Lung (tissue), 11 donors: ENCODE measurements at regions not wholly inside any gene's neighbourhood (a gene's known extent, or its start where the extent isn't known, plus 50 kb on each side); places are given as distances from the start of the nearest gene placed in this dataset.

ENCODE experiments used
- ATAC-seq: fragments of 200-7000 bp; cut with Tn5 transposase; one replicate; pipeline ENCODE4 v1.9.1; 2020; ENCODE audit warnings: moderate number of reproducible peaks; ENCODE audit not compliant: insufficient read depth, low FRiP score
- DNase-seq, 3 donors: peaks; one replicate each; pipeline ENCODE4 v3.0.0-alpha.2; 2013 to 2017
- H3K27ac ChIP-seq, 2 donors: one replicate each; pipeline ENCODE4 v1.5.1; 2013; ENCODE audit warnings: mild to moderate bottlenecking in 2 of 2, moderate library complexity in 2 of 2, control low read depth in 1 of 2, inconsistent platforms in 1 of 2, low read depth in 1 of 2, low read length in 1 of 2
- H3K27me3 ChIP-seq, 3 donors: one replicate each; pipeline ENCODE4 v1.5.1; 2013; ENCODE audit warnings: low read length in 2 of 3; ENCODE audit not compliant: control insufficient read depth in 3 of 3, insufficient read depth in 3 of 3
- H3K36me3 ChIP-seq, 4 donors: one replicate each; pipeline ENCODE4 v1.5.1; 2013; ENCODE audit warnings: low read length in 4 of 4, mild to moderate bottlenecking in 1 of 4, moderate library complexity in 1 of 4; ENCODE audit not compliant: control insufficient read depth in 4 of 4, insufficient read depth in 4 of 4
- H3K4me1 ChIP-seq, 5 donors: one replicate each; pipeline ENCODE4 v1.5.1; 2013; ENCODE audit warnings: low read length in 5 of 5, mild to moderate bottlenecking in 2 of 5, moderate library complexity in 1 of 5; ENCODE audit not compliant: control insufficient read depth in 5 of 5, insufficient read depth in 5 of 5
- H3K4me3 ChIP-seq: one replicate; pipeline ENCODE4 v1.5.1; 2013; ENCODE audit warnings: mild to moderate bottlenecking, control low read depth, moderate library complexity
- H3K9ac ChIP-seq, 2 donors: one replicate each; pipeline ENCODE4 v1.5.1; 2013; ENCODE audit warnings: low read length in 2 of 2, control low read depth in 1 of 2; ENCODE audit not compliant: insufficient read depth in 1 of 2
- H3K9me3 ChIP-seq, 4 donors: one replicate each; pipeline ENCODE4 v1.5.1; 2013; ENCODE audit warnings: low read length in 3 of 4, mild to moderate bottlenecking in 1 of 4, moderate library complexity in 1 of 4; ENCODE audit not compliant: control insufficient read depth in 4 of 4, insufficient read depth in 3 of 4
- WGBS, 2 donors: extraction: QIAGEN DNeasy Blood & Tissue Kit; methylation state at CpG; one replicate each; pipeline ENCODE4 v1.1.7; 2013; 5-methylcytosine and 5-hydroxymethylcytosine counted together
- TF ChIP-seq, protein P1 (sequence below): IDR thresholded peaks from 2 replicates; pipeline ENCODE4 v1.5.1; 2012; ENCODE audit warnings: mild to moderate bottlenecking; ENCODE audit errors: control extremely low read depth, extremely low read depth
- donor health status: control.
- donor health status: control.
- donor health status: Bipolar disorder and iron deficiency.
- donor health status: healthy.
- donor health status: DM: yes; HTN: yes; CAD: no.

DNA sequence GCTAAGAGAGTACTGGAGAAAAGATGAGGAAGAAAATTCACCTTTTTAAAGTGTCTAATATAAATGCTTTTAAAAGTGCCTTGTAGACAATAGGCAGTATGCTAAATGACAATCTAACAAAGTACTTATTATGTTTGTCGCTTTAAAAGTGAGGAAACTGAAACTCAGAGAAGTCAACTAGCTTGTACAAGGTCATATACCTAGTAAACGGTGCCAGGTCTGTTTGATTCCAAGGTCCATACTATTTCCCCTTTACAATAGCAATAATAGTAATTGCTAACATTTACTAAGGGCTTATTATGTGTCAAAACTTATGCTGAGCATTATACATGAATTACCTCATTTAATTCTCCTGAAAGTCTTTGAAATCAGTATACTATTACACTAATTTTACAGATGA is 328.6 kb upstream of the SLC24A2 start:
- H3K27ac ChIP-seq, result no peak overlapping the region
- H3K36me3 ChIP-seq, result no peaks in the 10 kb centered on the region
- DNase-seq, result no peak
- H3K4me1 ChIP-seq, result no peaks in the 10 kb centered on the region
- TF ChIP-seq, protein P1, sequence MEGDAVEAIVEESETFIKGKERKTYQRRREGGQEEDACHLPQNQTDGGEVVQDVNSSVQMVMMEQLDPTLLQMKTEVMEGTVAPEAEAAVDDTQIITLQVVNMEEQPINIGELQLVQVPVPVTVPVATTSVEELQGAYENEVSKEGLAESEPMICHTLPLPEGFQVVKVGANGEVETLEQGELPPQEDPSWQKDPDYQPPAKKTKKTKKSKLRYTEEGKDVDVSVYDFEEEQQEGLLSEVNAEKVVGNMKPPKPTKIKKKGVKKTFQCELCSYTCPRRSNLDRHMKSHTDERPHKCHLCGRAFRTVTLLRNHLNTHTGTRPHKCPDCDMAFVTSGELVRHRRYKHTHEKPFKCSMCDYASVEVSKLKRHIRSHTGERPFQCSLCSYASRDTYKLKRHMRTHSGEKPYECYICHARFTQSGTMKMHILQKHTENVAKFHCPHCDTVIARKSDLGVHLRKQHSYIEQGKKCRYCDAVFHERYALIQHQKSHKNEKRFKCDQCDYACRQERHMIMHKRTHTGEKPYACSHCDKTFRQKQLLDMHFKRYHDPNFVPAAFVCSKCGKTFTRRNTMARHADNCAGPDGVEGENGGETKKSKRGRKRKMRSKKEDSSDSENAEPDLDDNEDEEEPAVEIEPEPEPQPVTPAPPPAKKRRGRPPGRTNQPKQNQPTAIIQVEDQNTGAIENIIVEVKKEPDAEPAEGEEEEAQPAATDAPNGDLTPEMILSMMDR, result no peak
- ATAC-seq, result no peak
- H3K27me3 ChIP-seq, result no peaks in the 10 kb centered on the region
- H3K9me3 ChIP-seq, result peaks cover 0 to 6% (median under 1%) of the 10 kb centered on the region in 4 donors
- no peak overlapping the region for H3K4me3 ChIP-seq
- no peak overlapping the region for H3K9ac ChIP-seq
- whole genome bisulfite sequencing, 2 donors, result 52 to 71% methylated on average over 2 of the region's 2 CpGs

DNA sequence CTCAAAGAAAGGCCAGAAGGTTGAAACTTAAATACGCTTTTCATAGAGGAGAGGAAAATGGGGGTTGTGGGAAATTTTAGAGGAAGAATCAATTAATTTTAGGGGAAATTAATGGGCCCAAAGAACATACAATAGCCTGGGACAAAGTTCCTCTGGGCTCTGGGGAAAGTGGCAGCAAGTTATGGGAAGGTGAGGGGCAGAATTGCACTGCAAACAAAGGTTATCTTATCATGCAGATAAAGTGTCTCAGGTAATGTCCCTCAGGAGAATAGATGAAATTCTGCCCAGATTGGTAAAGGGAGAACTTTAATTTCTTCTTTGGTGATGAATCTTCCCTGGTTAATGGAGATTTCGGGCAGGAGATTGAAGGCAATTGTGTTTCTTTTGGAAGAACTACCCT is 326.1 kb upstream of the SLC24A2 start:
- WGBS, 2 donors, result 91 to 93% methylated on average over 2 of the region's 2 CpGs
- Histone ChIP-seq H3K27ac (no peak overlapping the region), H3K4me3 (no peak overlapping the region), H3K36me3 (no peaks in the 10 kb centered on the region), H3K4me1 (no peaks in the 10 kb centered on the region), H3K27me3 (no peaks in the 10 kb centered on the region), H3K9ac (no peak overlapping the region), H3K9me3 (peaks cover 0 to 6% (median under 1%) of the 10 kb centered on the region in 4 donors)
- ATAC-seq (no peak), DNase-seq (no peak)
- TF ChIP-seq, protein P1, result no peak

DNA sequence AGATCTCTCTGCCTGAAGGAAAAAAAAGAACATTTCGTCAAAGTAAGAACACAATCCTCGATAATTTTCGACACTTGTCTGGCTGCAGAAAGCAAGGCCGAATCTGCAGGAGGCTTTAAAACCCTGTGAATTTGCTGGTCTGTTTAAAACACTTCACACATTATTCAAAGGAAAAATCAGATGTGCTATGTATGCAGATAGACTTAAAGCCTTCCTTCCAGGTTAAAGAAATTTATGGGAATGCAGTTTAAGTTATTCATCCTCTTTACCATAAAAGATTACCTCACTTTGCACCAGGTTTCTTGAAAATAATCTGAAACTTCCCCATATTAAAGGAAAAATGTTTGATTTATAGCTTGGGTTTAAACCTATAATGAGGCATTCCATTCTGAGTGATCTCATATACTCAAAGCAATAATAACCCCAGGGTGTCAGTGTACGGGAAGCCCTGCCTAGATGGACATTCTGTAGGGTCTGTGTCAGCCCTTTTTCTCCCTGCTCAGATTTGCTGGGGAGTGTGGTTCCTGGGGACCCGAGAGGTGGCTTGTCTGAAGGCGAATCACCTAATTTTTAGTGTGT is 323.5 kb upstream of the SLC24A2 start:
- ATAC-seq, result no peak
- no peak overlapping the region for H3K4me3 ChIP-seq
- no peak overlapping the region for H3K27ac ChIP-seq
- H3K9ac ChIP-seq, result no peak overlapping the region
- no peaks in the 10 kb centered on the region for H3K27me3 ChIP-seq
- no peak for DNase-seq
- TF ChIP-seq, protein P1, result no peak
- 86 to 92% methylated on average over 7 of the region's 7 CpGs for WGBS, 2 donors
- no peaks in the 10 kb centered on the region for H3K4me1 ChIP-seq
- H3K36me3 ChIP-seq, result no peaks in the 10 kb centered on the region
- peaks cover 0 to 6% (median 2%) of the 10 kb centered on the region in 4 donors for H3K9me3 ChIP-seq
